Activated CD8-positive, alpha-beta memory T cell treated with anti-CD3 and anti-CD28 coated beads, Interleukin-2, amount 50 U/mL, for 4 hours (primary cell): ENCODE measurements at regions not wholly inside any gene's neighbourhood (a gene's known extent, or its start where the extent isn't known, plus 50 kb on each side); places are given as distances from the start of the nearest gene placed in this dataset.
"Not testable (repeated sequence)": the region's sequence is repeated elsewhere in the genome, so short reads cannot be mapped to it uniquely, and the experiment has no call there.

ENCODE experiments used
- DNase-seq: peaks from one replicate; pipeline ENCODE4 v3.0.0-alpha.2; 2020

DNA sequence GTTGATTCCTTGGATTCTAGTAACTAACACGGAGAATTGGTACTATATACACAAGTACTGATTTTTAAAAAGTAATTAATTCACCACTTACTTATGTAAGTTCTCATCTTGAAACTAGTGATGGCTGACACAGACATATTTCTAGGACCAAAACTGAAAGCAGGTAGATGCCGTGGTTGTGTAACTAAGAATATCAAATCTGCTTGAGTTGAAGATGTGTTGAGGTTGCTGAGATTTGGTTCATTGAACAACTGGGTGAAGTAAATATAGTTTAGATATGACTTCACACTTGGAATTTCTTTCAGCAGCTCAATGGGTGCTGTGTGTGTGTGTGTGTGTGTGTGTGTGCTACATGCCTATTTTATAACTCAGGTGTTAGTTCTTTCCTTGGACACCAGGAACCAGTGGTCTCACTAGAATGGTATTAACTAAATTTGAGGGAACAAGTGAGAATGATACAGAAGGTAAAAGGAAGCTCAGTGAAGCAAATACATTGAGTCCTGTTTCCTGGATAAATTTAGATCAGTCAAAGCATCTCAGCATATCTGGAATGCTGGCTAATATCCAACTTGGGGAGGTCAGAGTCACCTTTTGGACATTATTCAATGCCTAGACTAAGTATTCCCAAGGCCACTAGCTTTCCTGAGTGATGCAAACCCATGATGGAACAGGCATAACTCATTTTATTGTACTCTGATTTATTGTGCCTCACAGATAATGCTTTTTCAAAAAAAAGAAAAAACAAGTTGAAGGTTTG, 110.7 kb upstream of the ZEB2 start:
- DNase-seq = no peak

DNA sequence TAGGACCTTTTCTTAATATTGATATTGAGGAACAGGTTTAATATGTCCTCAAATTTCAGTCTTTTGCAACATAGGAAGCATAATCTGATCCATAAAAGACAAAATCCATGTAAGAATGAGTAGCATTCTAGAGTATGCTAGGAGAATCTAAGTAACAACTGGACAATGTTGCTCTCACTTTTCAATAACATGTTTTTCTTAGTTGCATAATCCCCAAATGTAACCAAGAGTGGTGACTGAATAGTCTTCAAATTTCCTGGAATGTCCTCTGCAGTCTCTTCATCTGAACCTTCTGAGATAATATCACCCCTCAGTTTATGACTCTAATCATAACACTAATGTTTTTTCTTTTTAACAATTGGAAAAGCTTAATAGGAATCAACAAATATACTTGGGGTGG, 110.0 kb upstream of the ZEB2 start:
- DNase-seq = no peak

DNA sequence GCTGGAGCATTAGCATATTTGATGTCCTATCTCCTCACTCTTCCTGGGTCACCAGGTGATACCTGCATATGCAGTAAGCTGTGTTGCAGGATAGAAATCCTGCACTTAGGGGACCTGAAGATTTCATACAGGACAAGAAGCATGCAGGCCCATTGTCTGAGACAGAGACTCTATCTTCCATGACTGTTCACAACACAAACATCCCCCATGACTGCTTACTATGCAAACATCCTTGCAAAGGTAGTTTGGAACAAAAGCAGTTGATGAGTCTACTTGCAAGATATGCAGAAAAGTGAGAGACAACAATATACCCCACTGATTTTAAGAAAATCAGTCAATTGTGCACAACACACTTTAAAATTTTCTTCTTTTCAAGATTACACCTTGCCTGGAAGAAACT, 108.6 kb upstream of the ZEB2 start:
- no peak for DNase-seq

DNA sequence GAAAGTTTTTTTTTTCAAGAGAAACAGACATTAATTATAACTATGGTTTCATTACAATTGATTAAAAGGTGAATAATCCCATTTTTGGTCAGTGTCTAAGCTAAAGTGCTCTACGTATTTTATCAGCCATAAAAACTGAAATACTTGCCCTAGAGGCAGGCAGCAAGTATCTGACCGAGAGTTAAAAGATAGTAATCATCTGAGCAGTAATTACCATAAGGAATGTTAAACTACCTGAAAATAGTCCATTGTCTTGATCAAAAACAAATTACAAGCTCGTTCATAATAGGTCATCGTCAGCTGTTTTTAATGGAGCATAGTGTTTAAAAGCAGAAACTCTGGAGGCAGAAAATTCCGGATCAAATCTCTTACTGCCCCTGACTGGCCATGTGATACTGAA, 105.7 kb upstream of the ZEB2 start:
- no peak for DNase-seq

GRCh38 chr2:144625226-144625625, 105.3 kb upstream of the ZEB2 start:
- no peak for DNase-seq

DNA sequence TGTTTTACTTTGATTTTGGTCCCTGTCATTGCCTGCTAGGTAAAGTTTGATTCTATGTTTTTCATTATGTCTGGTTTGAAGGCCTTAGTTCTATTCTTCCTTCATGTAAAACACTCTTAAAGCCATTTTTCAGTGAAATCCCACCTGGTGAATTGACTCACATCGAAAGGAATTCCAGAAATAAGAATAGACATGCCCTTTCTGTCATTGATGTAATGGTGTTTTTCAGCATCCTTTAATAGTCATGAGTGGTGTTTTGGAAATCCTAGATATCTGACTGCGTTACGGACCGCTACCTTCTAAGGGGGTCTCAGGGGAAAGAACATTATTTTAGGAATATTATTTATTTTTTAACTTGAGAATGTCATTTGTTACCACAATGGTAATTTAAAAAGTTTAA, 104.5 kb upstream of the ZEB2 start:
- no peak for DNase-seq

DNA sequence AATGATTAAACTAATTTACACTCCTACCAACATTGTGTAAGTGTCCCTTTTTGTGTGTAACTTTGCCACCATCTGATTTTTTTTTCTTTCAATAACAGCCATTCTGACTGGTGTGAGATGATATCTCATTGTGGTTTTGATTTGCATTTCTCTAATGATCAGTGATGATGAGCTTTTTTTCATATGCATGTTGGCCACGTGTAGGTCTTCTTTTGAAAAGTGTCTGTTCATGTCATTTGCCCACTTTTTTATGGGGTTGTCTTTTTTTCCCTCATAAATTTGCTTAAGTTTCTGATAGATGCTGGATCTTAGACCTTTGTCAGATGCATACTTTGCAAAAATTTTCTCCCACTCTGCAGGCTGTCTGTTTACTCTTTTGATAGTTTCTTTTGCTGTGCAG, 102.5 kb upstream of the ZEB2 start:
- not testable (repeated sequence) for DNase-seq

- DNase-seq = no peak
These were observed 101.3 kb upstream of the ZEB2 start for GRCh38 chr2:144621266-144621665.

DNA sequence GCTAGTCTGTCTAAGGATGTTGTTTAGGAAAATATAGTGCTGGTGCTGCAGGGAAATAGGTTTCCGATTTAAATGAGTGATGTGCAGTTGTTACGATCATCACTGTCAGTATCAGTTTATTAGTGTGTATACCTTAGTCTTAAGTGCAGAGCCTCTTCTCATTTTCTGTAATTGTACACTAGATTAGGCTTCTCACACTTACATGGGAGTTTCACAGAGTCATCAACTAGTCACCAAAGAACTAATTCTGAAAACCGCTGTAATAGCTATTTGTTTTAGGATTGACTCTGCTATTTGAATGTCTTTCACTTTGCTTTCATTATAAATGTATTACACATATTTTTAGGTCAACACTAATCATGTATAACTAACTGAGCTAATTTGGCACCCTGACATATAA, 99.8 kb upstream of the ZEB2 start:
- no peak for DNase-seq

DNA sequence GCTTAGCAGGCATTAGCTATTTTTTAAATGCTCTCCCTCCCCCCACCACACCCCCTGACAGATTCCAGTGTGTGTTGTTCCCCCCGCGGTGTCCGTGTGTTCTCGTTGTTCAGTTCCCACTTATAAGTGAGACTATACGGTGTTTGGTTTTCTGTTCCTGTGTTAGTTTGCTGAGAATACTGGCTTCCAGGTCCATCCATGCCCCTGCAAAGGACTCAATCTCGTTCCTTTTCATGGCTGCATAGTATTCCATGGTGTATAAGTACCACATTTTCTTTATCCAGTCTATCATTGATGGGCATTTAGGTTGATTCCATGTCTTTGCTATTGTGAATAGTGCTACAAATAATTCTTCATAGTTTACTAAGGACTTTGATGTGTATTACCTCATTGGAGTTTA, 97.3 kb upstream of the ZEB2 start:
- DNase-seq = not testable (repeated sequence)

DNA sequence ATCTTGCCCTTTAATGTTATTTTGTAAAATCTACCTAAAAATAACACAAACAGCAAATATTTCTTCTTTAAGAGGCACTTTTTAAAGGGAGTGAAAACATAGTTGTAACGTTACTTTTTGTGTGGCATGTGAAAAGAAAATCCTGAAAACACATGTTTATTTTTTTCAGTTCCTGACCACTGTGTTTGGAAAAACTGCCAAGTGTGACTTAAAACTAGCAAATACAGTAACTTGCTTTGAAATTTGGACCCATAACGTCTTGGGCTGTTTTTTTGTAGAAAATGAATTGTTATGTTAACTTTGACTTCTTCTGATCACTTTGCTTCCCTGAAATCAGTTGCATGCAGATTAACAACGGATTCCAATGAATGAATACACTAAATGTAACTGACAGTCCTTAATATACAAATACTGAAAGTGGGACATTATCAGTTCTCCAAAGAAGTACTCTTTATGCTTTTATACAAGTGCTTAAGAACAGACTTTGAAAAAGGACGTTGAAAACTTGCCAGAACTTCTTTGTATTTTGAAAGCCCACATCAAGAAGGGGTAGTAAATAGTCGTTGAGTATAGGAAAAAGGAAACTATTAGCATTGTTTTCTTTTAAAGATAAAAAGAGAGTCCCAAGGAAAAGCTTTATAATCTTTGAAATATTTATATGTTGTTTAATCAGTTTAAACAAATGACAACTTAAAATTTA, 96.1 kb upstream of the ZEB2 start:
- no peak for DNase-seq

GRCh38 chr2:144607891-144608521, 88.1 kb upstream of the ZEB2 start:
- DNase-seq = no peak

DNA sequence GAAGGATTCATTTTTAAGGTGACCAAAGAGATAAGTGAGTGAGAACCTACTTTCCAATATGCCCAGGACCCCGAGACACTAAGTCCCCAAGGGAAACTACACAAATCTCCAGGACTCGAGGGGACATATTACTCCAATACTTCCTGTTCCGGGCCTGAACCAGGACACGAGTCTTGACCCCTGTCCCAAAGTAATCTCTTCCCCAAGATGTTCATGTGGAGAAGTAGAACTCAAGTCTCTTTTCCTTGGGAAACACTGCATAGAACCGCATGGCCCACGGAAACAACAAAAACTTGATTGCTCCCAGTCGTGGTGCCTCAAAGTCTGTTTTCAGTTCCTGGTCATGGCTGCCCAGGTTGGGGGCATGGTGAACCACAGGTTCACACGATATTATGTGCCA, 87.2 kb upstream of the ZEB2 start:
- no peak for DNase-seq

- no peak for DNase-seq
These were observed 86.7 kb upstream of the ZEB2 start for GRCh38 chr2:144606466-144607095.

- no peak for DNase-seq
These were observed 85.4 kb upstream of the ZEB2 start for GRCh38 chr2:144605231-144605840.

GRCh38 chr2:144603334-144603733, 83.4 kb upstream of the ZEB2 start:
- no peak for DNase-seq

DNA sequence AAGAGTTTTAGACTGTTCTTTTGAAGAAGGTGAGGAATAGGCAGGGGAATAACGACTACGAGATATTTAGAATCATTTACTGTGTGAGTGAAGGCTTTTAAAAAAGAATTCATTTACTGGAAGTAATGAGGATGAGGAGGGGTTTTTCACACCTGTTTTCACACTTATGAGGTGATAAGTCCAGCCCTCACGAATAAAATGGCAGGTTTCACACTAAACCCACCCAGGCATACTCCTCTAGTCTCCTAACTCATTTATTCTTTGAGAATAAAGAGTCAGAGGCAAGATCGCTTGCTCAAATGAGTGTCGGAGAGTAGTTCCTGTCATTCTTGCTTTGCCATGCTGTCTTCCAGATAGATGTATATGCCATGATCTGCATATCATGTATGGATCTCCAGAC, 79.0 kb upstream of the ZEB2 start:
- DNase-seq = no peak

DNA sequence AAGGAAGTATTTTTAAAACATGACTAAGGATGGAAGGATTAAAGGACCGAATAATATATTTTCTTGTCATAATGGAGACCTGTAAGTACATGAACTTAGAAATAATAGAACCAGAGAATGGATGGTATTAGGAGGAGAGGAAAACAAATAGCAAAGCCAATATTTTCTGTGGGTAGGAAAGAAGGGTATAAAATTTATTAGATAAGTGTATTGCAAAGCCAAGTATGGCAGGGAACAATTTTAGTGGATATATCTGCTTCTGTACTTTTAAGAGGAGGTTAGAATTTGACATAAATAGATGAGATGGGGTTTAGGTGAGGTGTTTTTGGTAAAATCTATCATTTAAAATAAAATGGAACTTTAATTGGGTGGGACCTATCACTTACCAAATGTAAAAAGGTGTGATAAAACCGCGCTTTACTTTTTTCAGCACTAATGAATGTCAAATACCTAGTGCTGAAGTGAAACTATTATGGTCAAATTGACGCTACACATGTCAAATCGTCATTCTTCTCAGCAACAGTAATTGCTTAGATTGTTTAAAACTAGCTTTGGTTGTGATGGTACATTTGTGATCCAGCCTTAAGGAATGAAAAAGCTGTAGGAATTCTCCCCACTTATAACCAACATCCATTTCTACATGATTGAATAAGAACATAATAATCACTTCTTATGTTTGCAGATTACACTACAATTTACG, 78.1 kb upstream of the ZEB2 start:
- no peak for DNase-seq

DNA sequence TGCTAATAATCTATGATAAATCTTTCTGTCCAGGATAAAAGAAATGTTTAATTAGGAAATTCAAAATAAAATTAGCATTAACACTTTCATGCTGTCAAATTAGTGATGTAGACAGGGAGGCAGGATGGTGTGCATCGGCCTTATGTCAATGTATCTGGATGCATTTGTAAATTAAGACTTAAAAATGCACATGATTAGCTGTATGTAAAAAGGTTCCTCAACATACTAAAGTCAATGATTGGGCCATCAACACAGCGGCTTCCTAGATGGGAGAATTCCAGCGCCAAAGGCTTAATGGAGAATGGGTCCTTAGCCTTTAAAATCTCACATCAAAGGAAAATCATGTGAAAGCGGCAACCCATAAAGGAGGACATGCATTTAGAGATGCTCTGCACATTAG, 77.5 kb upstream of the ZEB2 start:
- no peak for DNase-seq

GRCh38 chr2:144596073-144596871, 76.4 kb upstream of the ZEB2 start:
- DNase-seq = no peak

- DNase-seq = no peak
These were observed 75.8 kb upstream of the ZEB2 start for GRCh38 chr2:144595686-144596072.

- DNase-seq = no peak
These were observed 75.4 kb upstream of the ZEB2 start for GRCh38 chr2:144595279-144595678.
